Type B pancreatic cell (in vitro differentiated cells): ENCODE measurements at regions not wholly inside any gene's neighbourhood (a gene's known extent, or its start where the extent isn't known, plus 50 kb on each side); places are given as distances from the start of the nearest gene placed in this dataset.
A peak's percentile ranks its signal among the peaks of the same experiment; 100 is the strongest.

ENCODE experiments used
- DNase-seq: peaks from one replicate; pipeline ENCODE4 v3.0.0; 2021; ENCODE audit warnings: mixed read lengths; ENCODE audit not compliant: unreplicated experiment; ENCODE audit errors: extremely low spot score
- H3K27ac Mint-ChIP-seq: 2 replicates; pipeline ENCODE4 v1.8.0; 2021; ENCODE audit warnings: mild to moderate bottlenecking, mixed read lengths
- H3K27me3 Mint-ChIP-seq: 2 replicates; pipeline ENCODE4 v1.8.0; 2021; ENCODE audit warnings: mixed read lengths
- H3K36me3 Mint-ChIP-seq: 2 replicates; pipeline ENCODE4 v1.8.0; 2021; ENCODE audit warnings: mixed read lengths
- H3K4me1 Mint-ChIP-seq: one replicate; pipeline ENCODE4 v1.8.0; 2021; ENCODE audit warnings: mixed read lengths; ENCODE audit not compliant: unreplicated experiment
- H3K4me3 Mint-ChIP-seq: 2 replicates; pipeline ENCODE4 v1.8.0; 2021; ENCODE audit warnings: mild to moderate bottlenecking, mixed read lengths
- H3K9me3 Mint-ChIP-seq: 2 replicates; pipeline ENCODE4 v1.8.0; 2021; ENCODE audit warnings: mixed read lengths
- TF ChIP-seq, protein P1 (sequence below): fragments of 200-600 bp; sonication (generic); conservative IDR thresholded peaks from 2 replicates; pipeline ENCODE4 v1.5.0; 2021; ENCODE audit warnings: antibody characterized with exemption, mild to moderate bottlenecking

DNA sequence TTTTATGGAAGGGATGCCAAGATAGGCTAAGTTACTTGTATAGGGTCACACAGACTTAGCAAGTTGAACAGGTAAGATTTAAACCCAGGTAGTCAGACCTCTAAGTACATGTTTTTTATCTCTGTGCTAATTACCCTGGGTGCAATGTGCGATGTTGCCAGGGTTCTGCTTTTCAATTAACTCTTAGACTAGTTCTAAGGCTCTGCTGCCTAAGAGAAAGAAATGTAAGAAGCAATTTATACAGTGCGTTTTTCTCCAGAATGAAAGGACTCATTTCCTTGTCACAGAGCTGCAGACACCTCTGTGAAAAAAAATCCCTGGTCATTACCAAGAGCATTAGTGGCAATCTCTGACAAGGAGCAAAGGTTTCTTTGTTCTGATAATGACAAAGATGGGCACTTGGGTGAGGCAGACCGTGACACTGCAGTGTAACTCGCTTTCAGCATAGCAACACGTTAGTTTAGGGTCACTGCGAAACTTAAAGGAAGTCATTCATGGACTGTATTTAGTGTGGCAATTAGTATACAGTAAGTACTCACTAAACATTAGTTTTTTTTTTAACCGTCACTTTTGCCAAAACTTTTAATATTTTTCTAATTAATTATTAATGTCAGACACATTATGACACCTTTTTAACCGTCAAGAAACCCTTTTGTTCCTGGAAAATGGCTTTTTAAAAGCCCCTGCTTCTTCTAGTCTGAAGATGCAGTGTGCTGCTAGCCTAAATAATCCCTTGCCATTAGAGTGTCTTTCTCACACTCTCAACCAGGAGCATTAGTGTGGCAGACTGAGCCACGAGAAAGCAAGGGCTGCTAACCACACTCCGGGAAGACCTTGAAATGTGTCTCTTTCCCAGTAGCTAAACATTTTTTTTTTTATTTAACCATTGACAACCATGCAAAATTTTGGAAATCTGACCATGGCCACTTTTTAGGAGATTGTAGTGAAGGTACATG is 520.0 kb upstream of the C9orf72 start:
- no peak overlapping the region for H3K4me3 Mint-ChIP-seq
- H3K9me3 Mint-ChIP-seq, result no peaks in the 10 kb centered on the region
- TF ChIP-seq, protein P1, sequence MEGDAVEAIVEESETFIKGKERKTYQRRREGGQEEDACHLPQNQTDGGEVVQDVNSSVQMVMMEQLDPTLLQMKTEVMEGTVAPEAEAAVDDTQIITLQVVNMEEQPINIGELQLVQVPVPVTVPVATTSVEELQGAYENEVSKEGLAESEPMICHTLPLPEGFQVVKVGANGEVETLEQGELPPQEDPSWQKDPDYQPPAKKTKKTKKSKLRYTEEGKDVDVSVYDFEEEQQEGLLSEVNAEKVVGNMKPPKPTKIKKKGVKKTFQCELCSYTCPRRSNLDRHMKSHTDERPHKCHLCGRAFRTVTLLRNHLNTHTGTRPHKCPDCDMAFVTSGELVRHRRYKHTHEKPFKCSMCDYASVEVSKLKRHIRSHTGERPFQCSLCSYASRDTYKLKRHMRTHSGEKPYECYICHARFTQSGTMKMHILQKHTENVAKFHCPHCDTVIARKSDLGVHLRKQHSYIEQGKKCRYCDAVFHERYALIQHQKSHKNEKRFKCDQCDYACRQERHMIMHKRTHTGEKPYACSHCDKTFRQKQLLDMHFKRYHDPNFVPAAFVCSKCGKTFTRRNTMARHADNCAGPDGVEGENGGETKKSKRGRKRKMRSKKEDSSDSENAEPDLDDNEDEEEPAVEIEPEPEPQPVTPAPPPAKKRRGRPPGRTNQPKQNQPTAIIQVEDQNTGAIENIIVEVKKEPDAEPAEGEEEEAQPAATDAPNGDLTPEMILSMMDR, result no peak

DNA sequence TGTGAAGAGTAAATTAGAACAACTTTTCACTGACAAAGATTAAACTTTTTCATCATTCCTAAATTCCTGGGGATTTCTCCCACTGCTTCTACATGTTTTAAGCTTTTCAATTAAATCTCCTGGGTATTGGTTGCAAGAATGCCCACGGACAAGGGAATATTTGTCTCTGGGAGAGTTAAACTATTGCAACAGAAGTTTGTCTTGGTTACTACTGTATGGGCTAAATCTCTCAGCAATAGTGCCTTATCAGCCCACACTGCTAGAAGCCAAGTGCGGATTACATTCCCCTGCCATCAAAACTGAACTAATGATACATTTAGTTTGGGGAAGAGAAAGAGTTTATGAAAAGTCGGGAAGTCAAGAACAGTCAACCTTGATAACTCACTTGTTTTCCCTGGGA is 528.2 kb upstream of the C9orf72 start:
- H3K27ac Mint-ChIP-seq, result no peak overlapping the region
- H3K36me3 Mint-ChIP-seq, result no peaks in the 10 kb centered on the region
- H3K4me1 Mint-ChIP-seq, result no peaks in the 10 kb centered on the region
- no peaks in the 10 kb centered on the region for H3K27me3 Mint-ChIP-seq
- H3K9me3 Mint-ChIP-seq, result no peaks in the 10 kb centered on the region
- no peak overlapping the region for H3K4me3 Mint-ChIP-seq
- DNase-seq, result no peak
- TF ChIP-seq, protein P1, result no peak

More for the DNA sequence above, 520.0 kb upstream of the C9orf72 start:
- Mint-ChIP-seq H3K27me3 (no peaks in the 10 kb centered on the region), H3K4me1 (no peaks in the 10 kb centered on the region), H3K36me3 (no peaks in the 10 kb centered on the region), H3K27ac (peak overlapping the region; percentile 26)
- no peak for DNase-seq

DNA sequence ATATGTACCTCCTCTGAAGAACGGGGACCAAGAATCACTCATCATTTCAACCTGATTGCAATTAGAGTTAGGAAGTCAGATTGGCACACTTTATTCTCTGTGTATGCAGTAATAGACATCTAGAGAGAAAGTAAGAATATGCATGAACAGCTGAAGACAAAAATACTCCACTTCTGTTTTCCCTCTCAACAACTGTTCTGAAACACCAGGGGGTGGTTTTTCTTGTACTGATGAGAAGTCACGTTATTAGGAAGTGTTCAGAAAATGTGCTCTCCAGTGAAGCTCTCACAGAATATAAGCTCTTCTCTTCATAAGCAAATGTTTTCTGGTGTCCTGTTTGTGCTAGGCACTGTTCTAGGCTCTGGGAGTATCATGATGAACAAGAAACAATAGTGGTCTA is 531.7 kb upstream of the C9orf72 start:
- no peak for DNase-seq
- no peak overlapping the region for H3K4me3 Mint-ChIP-seq
- no peaks in the 10 kb centered on the region for H3K27me3 Mint-ChIP-seq
- no peaks in the 10 kb centered on the region for H3K36me3 Mint-ChIP-seq
- no peaks in the 10 kb centered on the region for H3K4me1 Mint-ChIP-seq
- H3K27ac Mint-ChIP-seq, result no peak overlapping the region
- H3K9me3 Mint-ChIP-seq, result no peaks in the 10 kb centered on the region
- TF ChIP-seq, protein P1, result no peak

DNA sequence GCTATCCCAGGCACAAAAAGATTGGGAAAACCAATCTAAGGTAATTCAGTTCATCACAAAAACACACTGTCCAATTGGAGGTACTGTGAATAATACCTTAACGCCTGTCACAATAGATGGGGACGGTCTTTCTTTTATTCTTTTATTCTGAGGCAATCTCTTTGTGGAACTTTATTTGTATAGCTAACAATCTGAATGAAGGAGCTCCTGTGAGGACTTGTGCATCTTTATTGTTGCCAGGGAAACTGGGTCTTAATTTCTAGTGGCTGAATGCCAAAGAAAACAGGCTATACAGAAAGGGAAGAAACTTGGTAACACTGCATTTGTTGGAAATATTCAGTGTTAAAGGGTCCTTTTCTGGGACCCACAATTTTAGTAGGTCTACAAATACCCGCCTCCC is 546.9 kb upstream of the C9orf72 start:
- Mint-ChIP-seq H3K27me3 (no peaks in the 10 kb centered on the region), H3K36me3 (no peaks in the 10 kb centered on the region), H3K4me1 (peaks cover 10% of the 10 kb centered on the region), H3K4me3 (no peak overlapping the region), H3K9me3 (no peaks in the 10 kb centered on the region), H3K27ac (no peak overlapping the region)
- TF ChIP-seq, protein P1, result no peak
- DNase-seq, result no peak

DNA sequence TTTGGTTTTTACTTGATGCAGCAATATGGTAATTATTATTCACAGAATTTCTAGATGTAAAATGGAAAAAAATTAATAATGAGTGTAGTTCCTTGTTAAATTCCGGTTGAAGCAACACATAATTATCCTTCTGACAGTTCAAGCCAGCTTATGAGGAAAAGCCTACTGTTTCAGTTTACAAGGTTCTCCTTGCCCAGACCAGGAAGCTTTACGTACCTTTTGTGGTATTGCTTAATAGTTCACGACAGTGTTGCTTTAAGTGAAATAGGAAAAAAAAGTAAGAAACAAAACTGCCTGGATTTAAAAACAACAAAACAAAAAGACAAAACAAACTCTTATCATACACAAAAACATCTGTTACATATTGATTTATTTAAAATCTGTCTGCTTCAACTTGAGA is 547.3 kb upstream of the C9orf72 start:
- H3K36me3 Mint-ChIP-seq, result no peaks in the 10 kb centered on the region
- H3K27ac Mint-ChIP-seq, result no peak overlapping the region
- H3K27me3 Mint-ChIP-seq, result no peaks in the 10 kb centered on the region
- H3K9me3 Mint-ChIP-seq, result no peaks in the 10 kb centered on the region
- peaks cover 10% of the 10 kb centered on the region for H3K4me1 Mint-ChIP-seq
- TF ChIP-seq, protein P1, result no peak
- no peak overlapping the region for H3K4me3 Mint-ChIP-seq
- no peak for DNase-seq
